Cardiac muscle cell (in vitro differentiated cells and primary cell): ENCODE measurements at regions not wholly inside any gene's neighbourhood (a gene's known extent, or its start where the extent isn't known, plus 50 kb on each side); places are given as distances from the start of the nearest gene placed in this dataset.

Experiments used
- DNase-seq, 2 donors: peaks; one replicate each; pipeline versions ENCODE4 v3.0.0 to v3.0.0-alpha.2; 2010 to 2017; ENCODE audit warnings: low read depth in 1 of 2, low spot score in 1 of 2
- H3K27ac ChIP-seq: fragments of 200-600 bp; sonication (generic); 2 replicates; pipeline ENCODE4 v1.5.1; 2016
- H3K27me3 ChIP-seq: fragments of 200-600 bp; sonication (generic); 2 replicates; pipeline ENCODE4 v1.6.0; 2016; ENCODE audit warnings: control low read depth
- H3K36me3 ChIP-seq: fragments of 200-600 bp; sonication (generic); 2 replicates; pipeline ENCODE4 v1.5.1; 2016; ENCODE audit warnings: control low read depth
- H3K4me1 ChIP-seq: fragments of 200-600 bp; sonication (generic); 2 replicates; pipeline ENCODE4 v1.8.1; 2017; ENCODE audit warnings: low read depth, mild to moderate bottlenecking, mixed run types
- H3K4me3 ChIP-seq: fragments of 200-600 bp; sonication (generic); 2 replicates; pipeline ENCODE4 v1.5.1; 2016; ENCODE audit warnings: mild to moderate bottlenecking
- H3K9me3 ChIP-seq: fragments of 200-600 bp; sonication (generic); 2 replicates; pipeline ENCODE4 v1.5.1; 2017; ENCODE audit warnings: low read depth, mild to moderate bottlenecking, control low read depth
- CTCF ChIP-seq: IDR thresholded peaks from 2 replicates; pipeline ENCODE4 v1.5.1; 2012; ENCODE audit warnings: low read depth, mild to moderate bottlenecking, low read length

- no peak for DNase-seq
- Histone ChIP-seq H3K27ac (no peak overlapping the region), H3K4me1 (peaks cover 4% of the 10 kb centered on the region), H3K36me3 (no peaks in the 10 kb centered on the region), H3K27me3 (no peaks in the 10 kb centered on the region), H3K9me3 (no peaks in the 10 kb centered on the region), H3K4me3 (no peak overlapping the region)
- TF ChIP-seq CTCF = no peak
These were observed 174.9 kb upstream of the RPL38 start for GRCh38 chr17:74028354-74029116.

DNA sequence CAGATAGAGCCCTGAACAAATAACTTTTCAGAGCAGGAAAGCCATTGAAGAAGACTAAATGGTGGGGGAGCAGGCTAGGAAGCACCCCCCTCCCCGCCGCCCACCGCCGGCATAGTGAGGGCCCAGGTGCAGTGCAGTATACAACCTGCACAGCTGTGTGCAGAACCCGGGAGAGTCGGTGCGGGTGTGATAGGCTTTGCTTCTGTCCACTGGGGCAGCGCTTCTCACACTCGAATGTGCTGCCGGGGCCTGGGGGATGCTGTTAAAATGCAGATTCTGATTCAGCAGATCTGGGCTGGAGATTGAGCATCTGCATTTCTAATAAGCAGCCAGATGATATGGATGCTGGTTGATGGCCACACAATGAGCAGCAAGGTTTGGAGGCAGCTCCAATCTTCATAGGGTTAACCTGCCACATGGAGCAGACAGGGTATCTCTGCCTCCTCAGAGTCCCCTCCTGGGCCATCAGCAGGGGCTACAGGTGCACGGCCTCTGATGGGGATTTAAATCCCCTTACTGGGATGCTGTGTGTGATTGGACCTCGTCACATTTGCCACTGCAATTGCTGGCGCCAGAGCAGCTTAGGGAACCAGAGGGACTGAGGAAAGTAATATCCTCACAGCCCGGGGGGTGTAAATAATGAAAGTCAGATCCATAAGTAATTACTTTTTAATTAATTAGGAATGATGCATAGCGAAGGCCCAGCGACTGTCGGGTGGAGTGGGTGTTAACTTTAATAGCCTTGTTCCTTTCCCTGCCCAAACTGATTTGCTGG is 172.0 kb upstream of the RPL38 start:
- no peaks in the 10 kb centered on the region for H3K9me3 ChIP-seq
- no peaks in the 10 kb centered on the region for H3K36me3 ChIP-seq
- DNase-seq = no peak
- no peak overlapping the region for H3K4me3 ChIP-seq
- TF ChIP-seq CTCF = no peak
- H3K27me3 ChIP-seq = no peaks in the 10 kb centered on the region
- no peaks in the 10 kb centered on the region for H3K4me1 ChIP-seq
- no peak overlapping the region for H3K27ac ChIP-seq

- H3K36me3 ChIP-seq = no peaks in the 10 kb centered on the region
- no peak for TF ChIP-seq CTCF
These were observed 171.3 kb upstream of the RPL38 start for GRCh38 chr17:74032222-74032621.

GRCh38 chr17:74037320-74037719 is 166.2 kb upstream of the RPL38 start:
- TF ChIP-seq CTCF = no peak
- Histone ChIP-seq H3K4me3 (no peak overlapping the region), H3K36me3 (no peaks in the 10 kb centered on the region), H3K9me3 (no peaks in the 10 kb centered on the region), H3K27ac (no peak overlapping the region), H3K4me1 (no peaks in the 10 kb centered on the region), H3K27me3 (no peaks in the 10 kb centered on the region)
- DNase-seq = peak; percentile 34 to 46

More at GRCh38 chr17:74032222-74032621, 171.3 kb upstream of the RPL38 start:
- H3K9me3 ChIP-seq = no peaks in the 10 kb centered on the region
- no peak overlapping the region for H3K27ac ChIP-seq
- H3K4me3 ChIP-seq = no peak overlapping the region
- no peak for DNase-seq
- no peaks in the 10 kb centered on the region for H3K27me3 ChIP-seq
- no peaks in the 10 kb centered on the region for H3K4me1 ChIP-seq

DNA sequence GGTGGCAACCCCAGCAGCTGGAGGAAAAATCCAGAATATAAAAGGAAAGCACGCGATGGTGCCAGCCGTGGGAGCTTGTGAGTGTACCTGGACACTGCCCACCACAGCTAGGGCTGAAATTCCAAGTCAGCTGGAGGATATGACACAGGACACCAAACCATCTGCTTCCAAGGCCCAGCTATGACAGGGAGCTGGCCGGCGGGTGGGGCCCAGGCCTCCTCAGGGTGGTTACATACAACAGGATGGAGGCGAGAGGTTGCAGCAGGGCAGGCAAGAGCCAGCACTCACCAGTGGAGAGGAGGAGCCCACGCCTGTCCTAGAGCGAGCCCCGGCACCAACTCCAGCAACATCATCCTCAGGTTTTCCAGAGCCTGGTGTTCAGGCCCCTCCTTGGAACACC is 163.2 kb upstream of the RPL38 start:
- Histone ChIP-seq H3K27ac (no peak overlapping the region), H3K36me3 (no peaks in the 10 kb centered on the region), H3K9me3 (no peaks in the 10 kb centered on the region), H3K4me3 (no peak overlapping the region), H3K4me1 (no peaks in the 10 kb centered on the region), H3K27me3 (no peaks in the 10 kb centered on the region)
- no peak for DNase-seq
- no peak for TF ChIP-seq CTCF
